ENCODE measurements at regions not wholly inside any gene's neighbourhood (a gene's known extent, or its start where the extent isn't known, plus 50 kb on each side); places are given as distances from the start of the nearest gene placed in this dataset.

DNA sequence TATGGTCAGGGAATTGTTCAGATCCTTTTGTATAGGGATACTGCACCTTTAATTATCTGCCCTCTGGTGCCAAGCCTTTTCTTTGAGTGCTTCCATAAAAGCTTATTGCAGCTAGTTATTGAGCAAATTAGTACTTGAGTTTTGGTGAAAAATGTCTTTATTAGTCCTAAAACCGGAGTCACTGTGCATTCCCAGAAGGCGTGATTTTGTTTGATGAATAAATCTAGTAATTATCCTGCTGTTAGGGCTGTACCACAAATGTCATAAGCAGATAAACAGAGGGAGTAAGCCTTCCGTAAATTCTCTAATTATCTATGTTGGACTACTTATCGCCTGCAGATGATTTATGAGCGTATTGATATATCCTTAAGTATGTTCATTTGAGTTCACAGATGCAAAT lies 620.7 kb upstream of the ARRDC3 start:
- Mint-ChIP-seq H3K36me3 (no peaks in the 10 kb centered on the region), H3K9me3 (no peaks in the 10 kb centered on the region), H3K4me1 (no peaks in the 10 kb centered on the region), H3K27me3 (no peaks in the 10 kb centered on the region), H3K27ac (no peak overlapping the region), H3K4me3 (no peak overlapping the region)
- ATAC-seq = no peak

DNA sequence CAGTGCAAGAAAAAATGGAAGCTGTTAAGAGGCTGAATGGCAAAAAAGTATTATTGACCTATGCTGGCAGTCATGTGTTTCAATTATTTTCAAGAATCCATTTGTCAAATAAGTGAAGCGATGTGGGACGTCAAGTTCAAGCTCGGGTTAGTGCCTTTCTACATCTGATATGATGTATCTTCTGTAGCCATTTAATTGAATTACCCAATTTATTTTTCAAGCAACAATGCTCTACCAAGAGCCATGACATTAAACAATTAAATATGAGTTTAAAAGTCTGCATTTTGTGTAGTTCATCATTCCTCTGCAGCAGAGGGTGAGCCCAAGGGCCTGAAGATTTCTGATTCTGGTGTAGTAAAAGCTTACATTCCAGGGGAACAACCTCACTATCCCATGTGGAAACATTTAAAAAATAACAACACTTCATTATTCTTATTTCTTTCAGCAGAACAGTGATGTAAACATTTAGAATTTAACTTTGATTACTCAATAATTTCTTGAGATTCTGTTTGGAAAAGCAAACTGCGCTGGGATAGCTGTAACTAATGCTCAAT lies 619.7 kb upstream of the ARRDC3 start:
- no peak for ATAC-seq
- Mint-ChIP-seq H3K36me3 (no peaks in the 10 kb centered on the region), H3K27me3 (no peaks in the 10 kb centered on the region)

DNA sequence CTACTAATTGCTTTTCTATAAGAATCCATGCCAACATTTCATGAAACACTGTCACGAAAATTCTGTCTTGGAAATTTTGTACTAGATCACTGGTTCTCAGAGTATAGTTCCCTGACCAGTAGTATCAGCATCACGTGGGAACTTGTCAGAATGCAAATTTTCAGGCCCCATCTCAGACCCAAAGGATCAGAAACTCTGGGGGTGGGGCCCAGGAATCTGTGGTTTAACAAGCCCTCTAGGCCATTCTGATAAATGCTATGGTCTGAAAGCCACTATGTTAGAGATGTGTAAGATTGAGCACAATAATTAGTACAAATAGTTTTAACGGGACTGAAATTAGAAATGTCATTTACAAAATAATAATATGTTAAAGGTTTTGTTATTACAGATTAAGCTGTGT lies 615.7 kb upstream of the ARRDC3 start:
- Mint-ChIP-seq H3K4me1 (no peaks in the 10 kb centered on the region), H3K9me3 (no peaks in the 10 kb centered on the region), H3K27ac (no peak overlapping the region), H3K36me3 (no peaks in the 10 kb centered on the region), H3K27me3 (no peaks in the 10 kb centered on the region), H3K4me3 (no peak overlapping the region)
- ATAC-seq = no peak

More for the DNA sequence above, 619.7 kb upstream of the ARRDC3 start:
- Mint-ChIP-seq H3K27ac (no peak overlapping the region), H3K4me3 (no peak overlapping the region), H3K4me1 (no peaks in the 10 kb centered on the region), H3K9me3 (no peaks in the 10 kb centered on the region)

DNA sequence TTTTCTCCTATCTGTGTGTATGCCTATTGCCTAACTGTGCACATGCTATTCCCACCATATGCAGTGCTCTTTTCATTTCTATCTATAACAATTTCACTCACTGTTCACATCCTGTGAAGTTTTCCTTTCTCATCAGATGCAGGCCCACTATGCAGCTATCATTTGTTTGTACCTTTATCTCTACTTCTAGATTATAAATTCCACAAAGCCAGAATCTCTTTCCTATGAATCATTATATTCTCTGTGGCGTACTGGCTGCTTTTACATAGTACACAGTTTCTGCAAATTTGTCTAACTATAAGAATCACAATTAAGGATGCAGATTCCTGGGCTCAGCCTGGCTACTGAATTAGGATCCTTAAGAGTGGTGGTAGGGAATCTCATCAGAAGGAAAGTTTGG lies 600.8 kb upstream of the ARRDC3 start:
- H3K9me3 Mint-ChIP-seq = peaks cover 4% of the 10 kb centered on the region
- no peak overlapping the region for H3K4me3 Mint-ChIP-seq
- no peak overlapping the region for H3K27ac Mint-ChIP-seq
- no peaks in the 10 kb centered on the region for H3K4me1 Mint-ChIP-seq
- ATAC-seq = no peak
- H3K27me3 Mint-ChIP-seq = no peaks in the 10 kb centered on the region
- H3K36me3 Mint-ChIP-seq = no peaks in the 10 kb centered on the region

DNA sequence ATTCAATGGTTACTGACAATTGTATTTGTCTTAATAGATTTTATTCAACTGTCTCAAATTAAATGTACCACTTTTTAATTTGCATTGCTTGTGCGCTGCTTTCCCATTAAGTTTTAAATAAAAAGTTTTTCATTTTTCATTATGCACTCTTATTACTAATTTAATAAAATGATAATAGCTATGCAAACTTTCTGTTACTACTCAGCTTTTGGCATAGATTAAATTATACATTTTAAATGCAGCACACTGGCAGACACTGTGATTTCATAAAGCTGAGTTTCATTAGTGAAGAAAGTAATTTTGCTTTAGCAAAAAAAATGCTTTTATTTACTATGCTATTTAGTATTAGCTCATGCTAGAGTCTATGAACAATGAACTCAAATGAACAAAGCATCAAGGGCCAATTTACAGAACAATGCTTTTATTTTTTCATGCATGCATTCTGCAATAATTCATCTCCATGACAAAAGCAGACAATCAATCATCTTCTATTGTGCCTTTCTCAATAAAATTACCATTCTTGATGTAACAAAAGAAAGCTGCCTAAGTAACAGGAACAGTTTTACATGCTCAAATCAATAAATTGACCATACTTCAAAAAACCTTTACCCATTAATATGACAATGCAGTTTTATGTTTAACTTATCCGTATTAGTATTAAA lies 595.2 kb upstream of the ARRDC3 start:
- H3K4me3 Mint-ChIP-seq = no peak overlapping the region
- no peak for ATAC-seq
- H3K27me3 Mint-ChIP-seq = no peaks in the 10 kb centered on the region
- H3K9me3 Mint-ChIP-seq = peaks cover 7% of the 10 kb centered on the region
- H3K27ac Mint-ChIP-seq = no peak overlapping the region
- no peaks in the 10 kb centered on the region for H3K4me1 Mint-ChIP-seq
- H3K36me3 Mint-ChIP-seq = no peaks in the 10 kb centered on the region

DNA sequence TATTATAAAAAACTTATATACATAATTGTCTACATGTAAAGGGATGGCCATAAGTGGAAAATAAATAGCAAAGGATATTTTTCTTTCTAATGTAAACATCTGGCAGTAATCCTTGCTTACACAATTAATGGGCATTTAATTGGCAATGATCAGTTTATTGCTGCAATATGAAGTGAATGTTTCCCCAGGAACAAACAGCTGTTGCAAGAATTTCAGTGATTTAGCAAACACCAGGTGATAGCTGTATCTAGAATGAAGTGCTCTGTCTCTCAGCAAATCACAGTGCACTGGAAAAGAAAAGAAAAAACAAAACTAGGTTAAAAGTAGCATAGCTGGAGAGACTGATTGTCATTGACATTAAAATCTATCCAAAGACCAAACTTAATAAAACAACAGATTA lies 594.5 kb upstream of the ARRDC3 start:
- Mint-ChIP-seq H3K27me3 (no peaks in the 10 kb centered on the region), H3K4me1 (no peaks in the 10 kb centered on the region), H3K4me3 (no peak overlapping the region), H3K9me3 (peaks cover 7% of the 10 kb centered on the region), H3K27ac (no peak overlapping the region), H3K36me3 (no peaks in the 10 kb centered on the region)
- no peak for ATAC-seq

DNA sequence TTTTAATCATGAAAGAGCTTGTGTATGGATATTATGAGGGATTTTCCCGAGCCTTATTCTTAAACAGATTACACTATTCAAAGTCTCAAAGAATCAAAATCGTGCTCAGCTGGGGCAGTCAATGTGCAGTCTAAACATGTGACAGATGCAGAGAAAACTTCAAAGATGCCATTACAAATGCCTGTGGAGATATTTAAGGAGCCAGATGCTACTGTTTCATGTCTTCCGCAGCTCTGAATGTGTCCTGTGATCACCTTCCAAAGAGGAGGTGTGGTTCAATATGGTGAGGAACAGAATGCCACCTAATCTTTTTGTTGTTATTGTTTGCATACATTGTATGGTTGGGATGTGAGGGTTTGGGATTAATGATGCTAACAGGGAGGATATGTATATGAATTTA lies 593.3 kb upstream of the ARRDC3 start:
- no peaks in the 10 kb centered on the region for H3K27me3 Mint-ChIP-seq
- H3K9me3 Mint-ChIP-seq = peaks cover 3% of the 10 kb centered on the region
- ATAC-seq = no peak
- no peaks in the 10 kb centered on the region for H3K4me1 Mint-ChIP-seq
- H3K36me3 Mint-ChIP-seq = no peaks in the 10 kb centered on the region
- H3K27ac Mint-ChIP-seq = no peak overlapping the region
- no peak overlapping the region for H3K4me3 Mint-ChIP-seq

DNA sequence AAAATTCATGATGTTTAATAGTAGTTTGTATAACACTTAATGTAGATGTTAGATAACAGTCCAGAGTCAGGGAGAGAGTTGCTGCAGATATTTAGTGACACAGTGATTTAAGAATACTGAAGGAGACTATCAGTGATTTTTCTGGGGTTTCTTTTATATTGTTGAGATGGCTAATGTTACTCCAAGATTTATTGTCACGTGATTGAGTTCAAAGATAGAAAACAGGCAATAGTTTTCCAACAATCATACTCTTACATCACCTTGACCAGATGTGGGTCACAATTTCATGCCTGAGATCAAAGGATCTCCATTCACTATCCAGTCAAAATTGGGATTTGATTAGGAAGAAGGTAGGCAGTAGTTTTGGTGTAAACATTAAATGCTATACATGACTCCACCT lies 580.0 kb upstream of the ARRDC3 start:
- no peak for ATAC-seq
- no peak overlapping the region for H3K4me3 Mint-ChIP-seq
- H3K9me3 Mint-ChIP-seq = no peaks in the 10 kb centered on the region
- H3K27ac Mint-ChIP-seq = no peak overlapping the region
- H3K27me3 Mint-ChIP-seq = no peaks in the 10 kb centered on the region
- H3K4me1 Mint-ChIP-seq = no peaks in the 10 kb centered on the region
- H3K36me3 Mint-ChIP-seq = no peaks in the 10 kb centered on the region

DNA sequence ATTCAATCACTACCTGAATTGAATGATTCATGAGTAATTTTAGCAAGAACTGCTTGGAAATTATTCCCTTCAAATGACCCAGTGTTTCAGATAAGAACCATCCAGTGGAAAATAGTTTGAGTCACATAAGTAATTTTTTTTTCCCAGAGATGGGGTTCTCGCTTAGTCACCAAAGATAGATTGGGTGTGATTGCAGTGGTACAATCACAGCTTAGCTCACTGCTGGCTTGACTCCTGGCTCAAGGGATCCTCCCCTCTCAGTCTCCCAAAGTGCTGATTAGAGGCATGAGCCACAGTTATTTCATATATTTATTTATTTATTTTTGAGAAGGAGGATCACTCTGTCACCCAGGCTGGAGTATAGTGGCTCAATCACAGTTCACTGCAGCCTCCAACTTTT lies 574.5 kb upstream of the ARRDC3 start:
- ATAC-seq = no peak
- H3K4me3 Mint-ChIP-seq = no peak overlapping the region
- H3K4me1 Mint-ChIP-seq = no peaks in the 10 kb centered on the region
- no peaks in the 10 kb centered on the region for H3K36me3 Mint-ChIP-seq
- H3K27me3 Mint-ChIP-seq = no peaks in the 10 kb centered on the region
- no peak overlapping the region for H3K27ac Mint-ChIP-seq
- no peaks in the 10 kb centered on the region for H3K9me3 Mint-ChIP-seq

DNA sequence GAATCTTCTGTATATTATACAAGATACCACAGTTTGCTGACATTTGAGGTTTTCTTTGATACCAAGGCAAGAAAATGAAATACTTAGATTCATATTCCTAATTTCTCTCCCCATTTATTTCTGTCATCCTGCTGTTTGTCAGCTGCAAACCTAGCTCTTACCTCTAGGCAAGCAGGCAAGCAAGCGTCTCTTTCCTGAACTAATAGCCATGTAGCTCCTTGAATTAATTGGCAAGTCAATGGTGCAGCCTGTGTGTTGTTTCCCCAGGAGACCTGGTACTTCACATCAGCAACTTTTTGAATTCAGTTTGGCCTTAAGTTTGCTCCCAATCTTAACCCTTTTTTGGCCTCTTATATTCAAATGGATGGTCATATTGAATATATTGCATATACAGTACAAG lies 573.6 kb upstream of the ARRDC3 start:
- ATAC-seq = no peak
- Mint-ChIP-seq H3K9me3 (no peaks in the 10 kb centered on the region), H3K27ac (no peak overlapping the region), H3K4me1 (no peaks in the 10 kb centered on the region), H3K27me3 (no peaks in the 10 kb centered on the region), H3K36me3 (no peaks in the 10 kb centered on the region), H3K4me3 (no peak overlapping the region)

DNA sequence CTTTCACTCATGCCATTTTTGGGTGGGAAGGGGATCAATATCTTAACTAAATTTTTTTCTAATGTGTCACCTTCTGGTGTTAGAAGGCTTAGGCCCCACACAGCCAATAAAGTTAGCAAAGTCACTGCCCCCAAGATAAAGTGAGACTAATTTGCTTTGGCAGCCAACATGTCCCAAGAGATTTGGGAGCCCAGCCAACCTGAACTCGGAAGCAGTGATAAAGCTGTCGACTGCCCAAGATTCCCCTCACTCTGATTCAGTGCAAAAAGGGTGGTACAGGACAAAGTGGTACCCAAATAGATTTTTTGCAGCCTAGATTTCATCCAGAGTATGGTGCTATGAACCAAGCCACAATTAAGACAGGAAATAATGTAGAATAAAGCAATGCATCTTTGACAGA lies 572.5 kb upstream of the ARRDC3 start:
- no peak for ATAC-seq
- Mint-ChIP-seq H3K36me3 (no peaks in the 10 kb centered on the region), H3K4me1 (no peaks in the 10 kb centered on the region), H3K27ac (no peak overlapping the region), H3K4me3 (no peak overlapping the region), H3K9me3 (no peaks in the 10 kb centered on the region), H3K27me3 (no peaks in the 10 kb centered on the region)

DNA sequence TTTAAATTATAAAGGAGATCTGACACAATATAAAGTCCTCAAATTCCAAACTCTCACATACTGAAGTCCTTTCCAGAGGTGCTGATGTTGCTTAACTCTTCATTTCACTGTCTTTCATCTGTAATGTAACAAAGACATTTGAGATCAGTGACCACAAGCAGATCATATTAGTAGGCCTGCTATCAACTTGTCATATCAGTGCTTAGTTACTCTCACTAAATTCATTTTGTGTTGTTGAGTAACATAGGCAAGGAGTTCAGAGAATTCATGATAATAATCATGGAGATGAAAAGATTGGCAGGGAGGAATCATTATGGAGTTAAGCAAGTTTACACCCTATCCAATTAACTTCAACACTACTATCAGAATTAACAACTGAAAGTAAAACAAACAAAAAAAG lies 571.0 kb upstream of the ARRDC3 start:
- Mint-ChIP-seq H3K4me1 (no peaks in the 10 kb centered on the region), H3K9me3 (no peaks in the 10 kb centered on the region), H3K27ac (no peak overlapping the region), H3K36me3 (no peaks in the 10 kb centered on the region), H3K27me3 (no peaks in the 10 kb centered on the region), H3K4me3 (no peak overlapping the region)
- ATAC-seq = no peak

DNA sequence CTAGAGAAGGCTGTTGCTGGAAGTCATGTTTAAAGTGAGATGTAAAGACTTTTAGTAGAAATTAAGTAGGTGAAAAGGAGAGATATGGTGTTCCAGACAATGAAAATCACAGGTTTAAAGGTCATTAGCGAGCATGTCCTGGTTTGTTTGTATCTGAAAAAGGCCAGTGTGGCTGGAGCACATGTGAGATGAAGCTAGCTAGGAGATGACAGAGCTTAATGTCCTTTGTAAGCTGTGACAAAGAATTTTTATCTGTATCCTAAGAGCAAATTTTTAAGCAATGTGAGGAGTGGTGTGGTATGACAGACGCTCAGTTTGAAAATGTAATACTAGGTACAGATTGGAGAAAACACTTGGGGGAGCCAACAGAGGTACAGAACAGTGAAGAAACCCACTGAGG lies 567.2 kb upstream of the ARRDC3 start:
- H3K4me1 Mint-ChIP-seq = no peaks in the 10 kb centered on the region
- no peaks in the 10 kb centered on the region for H3K27me3 Mint-ChIP-seq
- no peak overlapping the region for H3K27ac Mint-ChIP-seq
- H3K36me3 Mint-ChIP-seq = no peaks in the 10 kb centered on the region
- no peak for ATAC-seq
- no peak overlapping the region for H3K4me3 Mint-ChIP-seq
- no peaks in the 10 kb centered on the region for H3K9me3 Mint-ChIP-seq

DNA sequence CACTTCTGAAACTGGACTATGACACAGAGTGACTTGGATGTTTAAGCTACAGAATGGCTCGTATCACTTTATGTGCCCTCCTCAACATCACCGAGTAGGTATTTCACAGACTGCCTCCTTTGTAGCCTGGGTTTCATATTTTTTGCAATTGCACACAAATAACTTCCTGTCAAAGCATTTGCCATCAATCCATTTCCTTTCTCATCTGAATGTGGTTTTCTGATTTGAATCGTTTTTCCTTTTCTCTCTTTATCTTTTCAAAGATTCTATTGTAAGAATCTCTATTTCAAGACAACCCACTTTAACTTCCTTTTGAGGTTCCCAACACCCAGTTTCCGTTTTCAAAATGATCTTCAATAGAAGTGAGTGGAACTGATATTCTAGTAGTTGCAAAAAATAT lies 563.8 kb upstream of the ARRDC3 start:
- Mint-ChIP-seq H3K4me1 (no peaks in the 10 kb centered on the region), H3K4me3 (no peak overlapping the region), H3K27me3 (no peaks in the 10 kb centered on the region), H3K27ac (no peak overlapping the region), H3K9me3 (no peaks in the 10 kb centered on the region), H3K36me3 (no peaks in the 10 kb centered on the region)
- no peak for ATAC-seq

DNA sequence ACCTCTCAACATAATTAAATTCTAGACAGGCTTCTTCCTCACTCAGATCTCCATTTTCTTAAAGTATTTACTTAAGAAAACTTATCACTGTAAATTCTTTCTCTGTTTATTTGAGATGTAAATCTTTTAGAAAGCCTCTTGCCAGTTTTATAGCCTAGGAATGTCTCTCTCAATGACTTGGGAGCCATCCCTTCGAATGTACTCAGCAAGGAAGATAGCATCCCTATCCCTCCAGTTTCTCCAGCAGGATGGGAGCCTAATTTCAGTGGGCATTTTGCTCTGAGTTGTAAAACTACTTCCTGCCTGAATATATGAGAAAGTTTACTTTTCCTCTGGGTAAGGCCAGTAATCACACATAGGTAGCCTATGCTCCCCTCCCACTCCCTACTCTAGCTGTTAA lies 558.5 kb upstream of the ARRDC3 start:
- no peak for ATAC-seq
- H3K36me3 Mint-ChIP-seq = no peaks in the 10 kb centered on the region
- no peak overlapping the region for H3K27ac Mint-ChIP-seq
- H3K27me3 Mint-ChIP-seq = no peaks in the 10 kb centered on the region
- no peaks in the 10 kb centered on the region for H3K4me1 Mint-ChIP-seq
- no peaks in the 10 kb centered on the region for H3K9me3 Mint-ChIP-seq
- H3K4me3 Mint-ChIP-seq = no peak overlapping the region

DNA sequence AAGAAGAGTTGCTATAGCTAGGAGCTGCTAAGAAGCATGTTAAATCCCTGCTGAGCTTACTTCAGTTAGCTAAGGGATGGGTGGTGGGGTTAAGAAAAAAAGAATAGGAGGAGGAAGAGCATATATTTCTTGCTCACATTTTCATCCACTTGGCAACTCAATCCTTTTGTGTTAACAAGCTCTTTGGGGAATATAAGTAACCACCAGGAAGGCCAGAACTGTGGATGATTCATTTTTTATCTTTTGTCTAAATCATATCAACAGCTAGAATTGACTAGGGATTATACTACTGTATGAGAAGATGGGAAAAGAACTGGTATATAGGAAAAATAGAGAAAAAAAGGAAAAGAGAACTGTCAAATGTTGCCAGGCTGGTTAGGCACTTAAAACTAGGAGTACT lies 555.3 kb upstream of the ARRDC3 start:
- Mint-ChIP-seq H3K36me3 (no peaks in the 10 kb centered on the region), H3K27me3 (no peaks in the 10 kb centered on the region)

DNA sequence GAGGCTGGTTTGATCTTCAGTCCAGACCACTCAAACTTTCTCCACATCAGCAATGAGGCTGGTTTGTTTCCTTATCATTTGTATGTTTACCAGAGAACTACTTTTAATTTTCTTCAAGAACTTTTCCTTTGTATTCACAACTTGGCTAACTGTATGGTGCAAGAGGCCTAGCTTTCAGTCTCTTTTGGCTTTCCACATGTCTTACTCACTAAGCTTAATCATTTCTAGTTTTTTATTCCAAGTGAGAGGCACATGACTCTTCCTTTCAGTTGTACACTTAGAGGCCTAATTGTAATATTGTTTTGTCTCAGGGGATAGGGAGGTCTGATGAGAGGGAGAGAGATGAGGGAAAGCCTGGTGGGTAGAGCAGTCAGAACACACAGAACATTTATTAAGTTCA lies 554.0 kb upstream of the ARRDC3 start:
- no peaks in the 10 kb centered on the region for H3K9me3 Mint-ChIP-seq
- no peaks in the 10 kb centered on the region for H3K36me3 Mint-ChIP-seq
- H3K4me1 Mint-ChIP-seq = no peaks in the 10 kb centered on the region
- no peak overlapping the region for H3K4me3 Mint-ChIP-seq
- no peaks in the 10 kb centered on the region for H3K27me3 Mint-ChIP-seq
- ATAC-seq = no peak
- H3K27ac Mint-ChIP-seq = no peak overlapping the region

More for the DNA sequence above, 555.3 kb upstream of the ARRDC3 start:
- no peak for ATAC-seq
- Mint-ChIP-seq H3K4me3 (no peak overlapping the region), H3K27ac (no peak overlapping the region), H3K4me1 (no peaks in the 10 kb centered on the region), H3K9me3 (no peaks in the 10 kb centered on the region)

Data from stimulated activated memory B cell treated with anti-CD40 and anti-IgM and Interleukin-4, amounts not matched to agents 10 μg/mL and 1 μg/mL and 100 μg/mL, for 72 hours (primary cell).